GM18502 (cell line): ENCODE measurements at regions not wholly inside any gene's neighbourhood (a gene's known extent, or its start where the extent isn't known, plus 50 kb on each side); places are given as distances from the start of the nearest gene placed in this dataset.
A peak's percentile ranks its signal among the peaks of the same experiment; 100 is the strongest.

ENCODE experiments used
- ATAC-seq: cut with Tn5 transposase; IDR thresholded peaks from one replicate; pipeline ENCODE4 v1.9.1; 2021; ENCODE audit warnings: mild to moderate bottlenecking; ENCODE audit not compliant: unreplicated experiment, poor library complexity

GRCh38 chr14:38536376-38537038, 280.6 kb upstream of the CLEC14A start:
- ATAC-seq, result no peak

- no peak for ATAC-seq
Measured at GRCh38 chr14:38528582-38528981, 272.7 kb upstream of the CLEC14A start.

- no peak for ATAC-seq
Measured at GRCh38 chr14:38527502-38527878, 271.6 kb upstream of the CLEC14A start.

GRCh38 chr14:38526826-38527501, 271.1 kb upstream of the CLEC14A start:
- no peak for ATAC-seq

GRCh38 chr14:38524636-38525509, 269.0 kb upstream of the CLEC14A start:
- no peak for ATAC-seq

GRCh38 chr14:38522724-38523123, 266.8 kb upstream of the CLEC14A start:
- no peak for ATAC-seq

GRCh38 chr14:38521591-38521990, 265.7 kb upstream of the CLEC14A start:
- no peak for ATAC-seq

GRCh38 chr14:38517426-38517825, 261.5 kb upstream of the CLEC14A start:
- no peak for ATAC-seq

GRCh38 chr14:38512236-38512635, 256.3 kb upstream of the CLEC14A start:
- ATAC-seq, result no peak

GRCh38 chr14:38507299-38507698, 251.4 kb upstream of the CLEC14A start:
- no peak for ATAC-seq

GRCh38 chr14:38505973-38506249, 250.0 kb upstream of the CLEC14A start:
- no peak for ATAC-seq

- ATAC-seq, result no peak
Measured at GRCh38 chr14:38505221-38505972, 249.5 kb upstream of the CLEC14A start.

GRCh38 chr14:38504175-38504574, 248.3 kb upstream of the CLEC14A start:
- ATAC-seq, result no peak

- no peak for ATAC-seq
Measured at GRCh38 chr14:38502239-38502638, 246.3 kb upstream of the CLEC14A start.

- no peak for ATAC-seq
Measured at GRCh38 chr14:38500125-38500524, 244.2 kb upstream of the CLEC14A start.

GRCh38 chr14:38496092-38496491, 240.2 kb upstream of the CLEC14A start:
- ATAC-seq, result no peak

- ATAC-seq, result peak; percentile 70
Measured at GRCh38 chr14:38490273-38490672, 234.4 kb upstream of the CLEC14A start.

- ATAC-seq, result no peak
Measured at GRCh38 chr14:38485026-38485425, 229.1 kb upstream of the CLEC14A start.

GRCh38 chr14:38481952-38482678, 226.2 kb upstream of the CLEC14A start:
- ATAC-seq, result no peak

GRCh38 chr14:38469156-38469555, 213.3 kb upstream of the CLEC14A start:
- no peak for ATAC-seq
